ENCODE measurements at regions not wholly inside any gene's neighbourhood (a gene's known extent, or its start where the extent isn't known, plus 50 kb on each side); places are given as distances from the start of the nearest gene placed in this dataset.

DNA sequence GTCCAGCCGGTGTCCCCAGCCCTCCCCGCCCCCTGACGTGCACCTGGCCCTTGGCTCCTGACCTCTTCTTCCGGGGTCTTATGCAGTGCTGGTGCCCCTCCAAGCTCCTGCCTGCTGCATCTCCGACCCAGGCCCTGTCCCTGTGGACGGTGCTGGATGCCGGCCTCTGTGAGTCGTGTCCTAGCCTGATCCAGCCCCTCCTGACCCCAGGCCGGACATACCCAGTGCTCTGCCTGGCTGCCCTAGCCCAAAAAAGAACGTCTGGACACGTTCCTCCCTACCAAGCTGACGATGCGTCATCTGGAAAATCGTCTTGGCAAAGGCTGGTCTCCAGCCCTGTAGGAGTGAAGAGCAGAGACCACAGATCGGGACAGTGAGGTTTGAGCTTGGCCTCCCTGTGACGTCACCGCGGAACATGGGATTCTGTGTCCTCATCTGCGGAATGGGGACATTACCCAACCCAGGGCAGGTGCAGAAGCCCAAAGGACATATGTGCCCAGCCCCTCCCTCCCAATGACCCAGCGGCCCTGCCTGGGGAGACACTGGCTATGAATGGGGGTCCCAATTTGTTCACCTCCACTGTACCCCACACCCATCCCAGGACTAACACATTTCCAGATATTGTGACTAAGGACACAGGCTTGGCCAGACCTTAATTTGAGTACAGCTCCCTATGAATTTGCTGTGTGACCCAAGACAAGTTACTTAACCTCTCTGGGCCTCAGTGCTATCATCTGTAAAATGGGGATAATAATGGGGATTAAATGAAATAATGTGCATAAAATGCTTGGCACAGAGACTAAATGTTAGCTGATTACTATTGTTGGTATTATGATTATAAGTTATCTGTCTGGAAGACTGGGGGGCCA lies 51.0 kb upstream of the BCL11B start (continued):
- no peak for TF ChIP-seq MXI1 (IDR thresholded peaks at IDR 0.05; ENCODE audit: borderline replicate concordance, low read depth, low read length)

DNA sequence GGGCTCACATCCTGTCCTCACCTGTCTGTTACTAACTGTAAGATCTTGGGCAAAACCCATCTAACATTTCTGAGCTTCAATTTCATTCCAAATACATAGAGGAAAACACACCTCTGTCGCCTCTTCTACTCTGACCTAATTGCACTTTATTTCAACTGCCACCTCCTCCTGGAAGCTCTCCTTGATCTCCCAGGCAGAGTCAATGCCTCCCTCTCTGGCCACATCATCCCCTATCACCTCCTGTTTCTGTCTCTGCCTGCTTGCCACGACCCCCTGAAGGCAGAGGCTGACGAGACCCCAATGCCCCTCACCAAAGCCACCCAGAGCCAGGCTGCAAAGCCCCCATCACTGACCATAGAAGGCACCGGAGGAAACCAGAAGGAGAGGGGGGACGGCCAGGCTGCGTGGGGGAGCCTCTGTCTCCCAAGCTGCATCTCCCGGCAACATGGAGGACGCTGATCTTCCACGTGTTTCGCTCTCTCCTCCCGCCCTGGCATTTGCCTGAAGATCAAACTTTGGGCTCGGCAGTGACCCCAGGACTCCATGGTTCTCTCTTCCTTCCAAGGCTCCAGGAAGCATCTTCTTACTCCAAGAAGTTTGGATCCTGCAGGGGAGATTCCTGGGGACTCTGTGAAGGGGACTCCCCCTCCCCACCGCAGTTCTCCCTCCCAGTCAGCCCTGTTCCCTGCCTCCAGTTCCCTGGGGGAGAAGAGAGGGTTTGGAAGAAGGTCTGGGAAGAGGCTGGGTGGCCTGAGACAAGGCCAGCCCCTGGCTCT lies 50.1 kb upstream of the BCL11B start:
- TF ChIP-seq RAD21 (IDR thresholded peaks at IDR 0.05; ENCODE audit: low read length), result no peak
- Histone ChIP-seq H2AK9ac (replicated peaks; ENCODE audit: low read depth, low read length, poor library complexity) (no peak overlapping the region), H3K4me3 (ENCODE audit: insufficient read depth, low read depth, low read length) (no peak overlapping the region), H3K9ac (ENCODE audit: low read depth, low read length) (no peak overlapping the region), H3K4ac (ENCODE audit: low read depth, low read length) (no peak overlapping the region), H4K91ac (ENCODE audit: insufficient read depth, low read depth, low read length) (no peak overlapping the region), H2AFZ (replicated peaks; ENCODE audit: low read length, poor library complexity) (no peak overlapping the region), H2BK5ac (ENCODE audit: low read depth, low read length, poor library complexity, severe bottlenecking) (no peak overlapping the region), H2BK20ac (ENCODE audit: low read depth, low read length) (no peak overlapping the region), H3K79me1 (ENCODE audit: low read depth in 1 of 2, low read length in 2 of 2) (no peaks in the 10 kb centered on the region), H3K18ac (ENCODE audit: low read depth, low read length) (no peak overlapping the region), H3K27me3 (ENCODE audit: control insufficient read depth, insufficient read depth, low read length) (peaks cover 2% of the 10 kb centered on the region; the same call in 1 of the 2 replicates), H3K27ac (ENCODE audit: insufficient read depth, low read length) (no peak overlapping the region), H3K56ac (ENCODE audit: extremely low read depth, insufficient read depth, low read length) (no peak overlapping the region), H3K14ac (replicated peaks; ENCODE audit: low read depth, low read length) (no peak overlapping the region), H4K20me1 (ENCODE audit: insufficient read depth, low read length) (no peaks in the 10 kb centered on the region), H3K9me3 (ENCODE audit: control insufficient read depth, insufficient read depth, low read length) (no peaks in the 10 kb centered on the region), H3K4me2 (ENCODE audit: low read depth, low read length) (no peak overlapping the region), H2BK120ac (ENCODE audit: low read depth, low read length) (no peak overlapping the region), H2BK15ac (ENCODE audit: low read depth, low read length) (no peak overlapping the region), H2AK5ac (ENCODE audit: low read depth, low read length) (no peak overlapping the region), H3K4me1 (ENCODE audit: control insufficient read depth, insufficient read depth, low read length) (no peaks in the 10 kb centered on the region), H3K36me3 (ENCODE audit: control insufficient read depth, insufficient read depth, low read length) (no peaks in the 10 kb centered on the region), H4K5ac (ENCODE audit: low read depth, low read length) (no peak overlapping the region), H4K8ac (ENCODE audit: low read depth in 2 of 2, low read length in 2 of 2) (no peak overlapping the region), H3K23ac (ENCODE audit: low read depth, low read length) (no peak overlapping the region), H3K9me1 (ENCODE audit: insufficient read depth, low read length) (no peaks in the 10 kb centered on the region)
- in situ Hi-C loops (cut with MboI; ENCODE audit: low sequenced_read_pairs) (loop anchor here (10.0 kb wide), 1 partner anchor 93 kb away; no protein-coding TSS in a partner anchor), dilution Hi-C loops (cut with HindIII; ENCODE audit: low sequenced_read_pairs, unreplicated experiment) (no loop called here), intact Hi-C loops (cut with micrococcal nuclease) (no loop called here)
- BruUV-seq (replicated peaks), result no TSS peak
- DNase-seq, result no peak
- POLR2A ChIA-PET (ENCODE audit: unreplicated experiment), result no interaction called here
- no peak for ATAC-seq (ENCODE audit: low read depth)
- 86% methylated on average over 1 of the region's 13 CpGs; no CpG with 5 or more reads in 1 of the 2 experiments for WGBS, 2 experiments (ENCODE audit: extremely low coverage in 2 of 2, insufficient read length in 1 of 2)
- CTCF ChIA-PET, result no interaction called here
